ENCODE measurements at regions not wholly inside any gene's neighbourhood (a gene's known extent, or its start where the extent isn't known, plus 50 kb on each side); places are given as distances from the start of the nearest gene placed in this dataset.

GRCh38 chr20:60334911-60335310, 376.7 kb downstream of the CDH26 start:
- DNase-seq = no peak

DNA sequence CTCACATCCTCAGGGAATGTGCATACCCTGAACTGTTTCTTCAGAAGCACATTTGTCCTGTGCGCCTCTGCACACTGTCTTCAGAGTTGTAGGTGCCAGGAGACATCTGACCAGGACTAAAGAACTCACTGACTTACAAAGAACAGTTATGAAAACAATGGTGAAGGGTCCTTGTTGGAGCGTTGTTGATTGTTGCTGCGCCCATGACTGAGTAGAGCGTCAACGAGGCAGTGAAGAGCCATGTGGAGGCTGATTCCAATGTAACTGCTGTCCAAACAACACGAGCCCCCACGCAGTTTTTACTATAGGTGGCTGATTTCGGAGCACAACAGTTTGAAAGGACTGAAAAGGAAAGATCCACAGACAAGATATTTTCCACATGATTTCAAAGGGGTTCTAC, 380.3 kb downstream of the CDH26 start:
- no peak for DNase-seq

- no peak for DNase-seq
These were observed 381.5 kb downstream of the CDH26 start for GRCh38 chr20:60339738-60340137.

DNA sequence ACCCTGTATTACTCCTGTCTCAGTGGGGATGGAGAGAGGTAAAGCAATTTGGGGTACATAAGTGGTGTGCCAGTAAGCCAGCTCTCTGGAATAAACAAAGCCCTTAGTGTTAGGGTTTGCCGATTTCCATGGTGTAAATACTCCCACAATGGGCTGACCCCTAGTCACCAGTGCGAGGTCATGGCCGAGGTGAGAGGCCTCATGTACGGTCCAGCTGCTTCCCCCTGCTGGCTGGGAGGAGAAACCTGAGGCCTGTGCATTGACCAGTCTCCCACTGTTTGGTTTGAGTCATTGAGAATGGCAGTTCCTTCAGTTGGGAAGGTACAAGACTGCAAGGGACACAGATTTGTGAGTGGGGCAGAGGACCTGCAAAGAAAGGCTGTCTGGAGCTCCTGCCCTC, 382.0 kb downstream of the CDH26 start:
- no peak for DNase-seq

DNA sequence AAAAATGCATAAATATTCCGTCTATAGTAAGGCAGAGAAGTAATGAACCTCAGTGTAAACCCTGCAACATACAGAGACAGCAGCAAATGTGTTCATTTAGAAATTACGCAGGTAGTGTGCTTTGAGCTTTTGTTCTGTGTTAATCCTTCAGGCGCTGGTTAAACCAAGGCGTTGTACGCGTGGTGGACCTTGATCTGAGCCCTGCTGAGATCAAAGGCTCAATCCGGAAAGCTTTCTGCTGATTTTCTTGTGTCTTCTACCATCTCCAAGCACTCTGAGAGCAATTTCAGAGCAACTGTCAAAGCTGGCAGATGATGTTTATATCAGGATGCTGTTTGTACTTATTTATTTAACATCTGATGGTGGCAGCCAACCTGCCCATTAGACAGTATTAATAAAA, 382.8 kb downstream of the CDH26 start:
- no peak for DNase-seq

DNA sequence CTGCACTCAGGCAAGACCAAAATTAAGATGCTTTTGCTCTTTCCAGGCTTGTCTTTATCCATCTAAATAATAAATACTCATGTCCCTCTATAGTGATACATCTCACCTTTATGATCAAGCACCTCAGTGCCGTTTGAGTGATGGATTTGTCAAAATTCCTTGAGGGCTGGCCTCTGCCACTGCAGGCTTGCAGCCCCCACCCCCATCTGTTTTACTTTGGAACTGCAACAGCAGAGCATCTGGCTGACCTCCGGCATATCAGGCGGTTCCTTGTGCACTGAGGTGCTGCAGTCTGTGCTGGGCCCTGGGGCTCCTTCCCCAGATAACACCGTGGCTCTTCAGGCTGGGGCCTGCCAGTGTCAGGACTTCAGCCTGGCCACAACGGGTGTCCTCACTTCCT, 386.9 kb downstream of the CDH26 start:
- no peak for DNase-seq

- DNase-seq = no peak
These were observed 391.2 kb downstream of the CDH26 start for GRCh38 chr20:60349418-60349817.

- no peak for DNase-seq
These were observed 393.8 kb downstream of the CDH26 start for GRCh38 chr20:60352017-60352416.

DNA sequence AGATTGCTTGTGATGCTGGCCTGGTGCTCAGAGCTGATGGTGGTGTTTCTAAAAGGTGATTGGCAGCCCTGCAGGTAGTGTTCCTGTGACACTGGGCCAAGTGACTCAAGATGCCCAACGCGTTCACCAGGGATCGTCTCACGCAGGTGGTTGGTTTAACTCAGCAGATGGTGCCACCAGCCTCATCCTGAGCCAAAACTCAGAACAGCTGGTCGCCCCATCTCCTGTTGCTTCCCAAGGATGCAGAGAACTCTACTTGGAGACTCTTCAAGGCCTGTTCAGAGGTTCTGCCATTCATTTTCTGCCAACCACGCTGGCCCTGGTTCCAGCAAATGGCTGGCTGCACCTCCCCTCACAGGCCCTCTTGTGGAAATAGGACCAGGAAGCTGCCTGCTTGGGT, 394.4 kb downstream of the CDH26 start:
- no peak for DNase-seq

DNA sequence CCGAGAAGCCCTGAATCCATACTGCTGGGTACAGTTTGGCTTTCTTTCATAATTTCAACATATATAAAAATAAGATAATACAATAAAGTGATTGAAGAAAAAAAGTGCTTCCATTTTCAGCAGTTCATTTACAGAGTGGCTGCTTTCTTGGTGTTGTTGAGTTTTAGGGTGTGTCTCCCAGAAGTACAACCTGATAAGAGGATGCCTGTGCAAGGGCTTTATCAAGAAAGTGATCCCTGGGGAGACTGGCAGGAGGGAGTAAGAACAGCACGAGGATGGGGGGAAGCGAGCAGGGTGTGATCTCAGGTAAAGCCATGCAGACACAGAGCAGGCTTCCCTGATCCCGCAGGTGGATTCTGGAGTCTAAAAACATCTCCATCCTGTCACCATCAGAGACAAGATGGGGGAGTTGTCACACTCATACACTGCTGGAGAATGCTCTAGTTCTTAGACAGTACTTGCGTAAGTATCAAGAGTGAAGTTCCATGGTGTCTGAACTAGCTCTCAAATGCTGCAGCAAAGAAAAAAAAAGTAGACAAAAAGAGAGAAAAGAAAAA, 395.9 kb downstream of the CDH26 start:
- no peak for DNase-seq

- no peak for DNase-seq
These were observed 399.9 kb downstream of the CDH26 start for GRCh38 chr20:60358101-60358500.

DNA sequence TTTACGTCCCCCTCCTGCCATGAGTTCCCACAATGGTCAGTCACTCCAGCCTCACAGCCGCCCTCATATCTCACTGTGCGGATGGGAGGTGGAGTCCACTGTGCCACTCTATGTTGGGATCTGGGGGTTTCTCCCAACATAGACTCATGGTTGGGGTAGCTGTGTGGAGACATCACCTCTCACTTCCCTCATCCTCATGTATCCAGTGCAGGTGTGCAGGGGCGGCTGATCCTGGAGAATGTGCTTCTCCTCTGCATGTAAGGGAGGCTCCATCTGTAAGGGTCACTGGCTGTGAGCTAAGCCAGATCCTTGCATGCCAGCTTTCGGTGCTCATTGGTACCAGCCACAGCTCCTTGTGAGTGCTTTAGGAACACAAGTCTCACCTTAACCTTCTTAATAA, 400.8 kb downstream of the CDH26 start:
- no peak for DNase-seq

DNA sequence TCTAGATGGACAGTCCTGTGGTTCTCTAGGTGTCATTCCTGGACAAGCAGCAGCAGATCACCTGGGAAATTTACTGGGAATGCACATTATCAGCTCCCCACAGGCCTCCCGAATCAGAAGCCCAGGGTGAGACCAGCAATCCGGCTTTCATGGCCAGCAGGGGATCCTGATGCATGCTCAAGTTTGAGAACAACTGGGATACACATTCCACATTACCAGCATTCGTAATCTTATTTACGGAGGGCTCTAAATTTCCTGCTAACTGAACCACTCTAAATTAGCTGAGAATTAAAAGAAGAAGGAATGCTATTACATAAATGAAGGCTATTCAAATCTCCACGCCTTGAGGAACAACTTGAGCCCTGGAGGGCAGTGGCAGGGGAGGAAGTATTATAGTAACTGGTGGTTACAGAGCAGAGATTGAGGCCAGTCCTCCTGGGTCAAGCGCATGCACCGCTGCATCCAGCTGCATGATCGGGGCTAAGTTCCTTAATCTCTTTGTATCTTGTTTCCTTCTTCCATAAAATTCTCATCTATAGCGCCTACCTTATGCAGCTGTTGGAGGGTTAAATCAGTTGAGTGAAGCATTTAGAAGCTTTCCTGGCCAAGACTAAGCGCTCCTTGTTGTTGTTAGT, 403.7 kb downstream of the CDH26 start:
- no peak for DNase-seq

- no peak for DNase-seq
These were observed 404.3 kb downstream of the CDH26 start for GRCh38 chr20:60362531-60362930.

DNA sequence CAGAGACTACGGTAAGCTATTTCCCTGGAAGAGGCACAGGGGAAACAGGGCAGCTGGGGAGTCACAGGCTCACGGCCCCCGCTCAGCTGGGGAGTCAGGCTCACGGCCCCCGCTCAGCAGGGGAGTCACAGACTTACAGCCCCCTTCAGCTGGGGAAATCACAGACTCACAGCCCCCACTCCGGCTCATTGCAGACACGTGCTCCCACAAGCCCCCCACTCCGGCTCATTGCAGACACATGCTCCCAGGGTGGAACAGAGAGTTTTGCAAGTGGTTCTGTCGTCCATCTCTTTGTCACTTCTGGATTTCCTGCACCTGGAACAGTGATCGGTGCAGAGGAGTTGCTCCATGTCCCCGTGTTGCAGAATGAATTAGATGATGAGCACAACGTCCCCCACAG, 405.5 kb downstream of the CDH26 start:
- DNase-seq = no peak

GRCh38 chr20:60365064-60365666, 406.9 kb downstream of the CDH26 start:
- no peak for DNase-seq

DNA sequence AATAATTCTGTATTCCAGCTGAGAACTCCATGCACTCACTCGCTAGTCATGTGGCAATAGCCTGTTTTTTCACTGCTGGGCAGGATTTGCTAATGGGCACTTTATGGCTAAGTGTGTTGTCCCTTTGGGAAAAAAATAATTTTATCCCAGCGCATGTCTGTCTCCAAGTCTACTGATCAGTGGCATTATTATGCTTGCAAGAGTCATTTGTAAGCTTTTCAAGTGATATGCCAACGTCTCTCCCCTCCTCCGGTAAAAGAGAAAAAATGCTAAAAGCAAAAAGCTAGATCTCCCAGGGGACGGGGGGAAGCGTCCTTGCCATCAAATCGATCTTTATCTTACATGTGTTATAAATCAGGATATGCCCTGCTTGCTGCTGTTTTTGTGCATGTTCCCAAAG, 407.7 kb downstream of the CDH26 start:
- no peak for DNase-seq

GRCh38 chr20:60371384-60371783, 413.2 kb downstream of the CDH26 start:
- peak; percentile 5 for DNase-seq

- DNase-seq = peak; percentile 10
These were observed 414.1 kb downstream of the CDH26 start for GRCh38 chr20:60372275-60372674.

DNA sequence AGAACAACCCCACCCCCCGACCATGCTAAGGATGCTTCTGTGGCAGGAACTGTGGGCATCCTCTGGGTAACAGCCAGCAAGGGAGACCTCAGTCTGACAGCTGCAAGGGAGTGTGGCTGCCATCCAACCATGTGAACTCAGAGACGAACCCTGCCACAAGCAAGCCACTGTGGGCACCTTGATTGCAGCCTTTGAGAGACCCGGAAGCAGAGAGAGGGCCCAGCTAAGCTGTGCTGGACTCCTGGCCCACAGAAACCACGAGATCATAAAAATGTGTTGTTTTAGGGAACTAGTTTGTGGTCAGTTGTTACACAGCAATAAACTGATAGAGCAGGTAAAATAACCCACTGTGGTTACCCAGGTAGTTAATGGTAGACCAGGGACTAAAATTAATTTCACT, 414.6 kb downstream of the CDH26 start:
- peak; percentile 9 for DNase-seq

- DNase-seq = no peak
These were observed 420.4 kb downstream of the CDH26 start for GRCh38 chr20:60378620-60379019.

DNA sequence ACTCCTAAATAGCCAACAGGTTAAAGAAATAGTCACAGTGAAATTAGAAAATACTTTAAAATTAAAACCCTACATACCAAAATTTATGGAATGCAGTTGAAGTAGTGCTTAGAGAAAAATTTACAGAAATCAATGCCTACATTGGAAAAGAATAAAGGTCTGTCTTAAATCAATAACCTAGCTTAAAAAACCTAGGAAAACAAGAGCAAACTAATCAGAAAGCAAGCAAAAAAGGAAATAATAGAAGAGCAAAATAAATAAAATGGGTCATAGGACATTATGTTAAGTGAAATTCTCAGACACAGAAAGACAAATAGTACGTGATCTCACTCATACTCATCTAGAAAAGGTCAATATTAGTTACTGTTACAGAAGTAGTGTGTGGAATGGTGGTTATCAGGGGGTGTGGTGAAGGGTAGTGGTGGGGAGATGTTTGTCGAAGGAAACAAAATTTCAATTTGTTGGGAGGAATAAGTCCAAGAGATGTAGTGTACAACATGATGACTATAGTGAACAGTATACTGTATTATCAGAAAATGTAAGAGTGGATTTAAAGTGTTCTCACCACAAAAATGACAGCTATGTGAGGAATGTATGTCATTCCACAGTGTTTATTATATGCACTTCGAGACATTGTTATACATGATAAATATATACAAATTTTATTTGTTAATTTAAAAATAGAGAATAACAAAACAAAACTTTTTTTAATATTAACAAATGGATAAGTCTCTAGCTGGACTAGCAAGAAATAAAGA, 423.6 kb downstream of the CDH26 start:
- DNase-seq = no peak

- DNase-seq = no peak
These were observed 431.2 kb downstream of the CDH26 start for GRCh38 chr20:60389441-60389840.

GRCh38 chr20:60389882-60390281, 431.7 kb downstream of the CDH26 start:
- no peak for DNase-seq
